ENCODE measurements at regions not wholly inside any gene's neighbourhood (a gene's known extent, or its start where the extent isn't known, plus 50 kb on each side); places are given as distances from the start of the nearest gene placed in this dataset.

GRCh38 chr13:39133781-39134180 is 95.5 kb downstream of the NHLRC3 start:
- TF ChIP-seq YY1 (IDR thresholded peaks at IDR 0.05; ENCODE audit: insufficient read depth, insufficient read length), result no peak
- TF ChIP-seq SUZ12 (IDR thresholded peaks at IDR 0.05; ENCODE audit: extremely low read depth, insufficient read depth, insufficient read length), result no peak
- no peak for TF ChIP-seq ZNF274 (IDR thresholded peaks at IDR 0.05; ENCODE audit: low read depth, low read length)
- H3K9ac ChIP-seq (ENCODE audit: insufficient read length, low read depth), result no peak overlapping the region
- DNase-seq (ENCODE audit: low read depth, low spot score), result no peak
- H3K9me3 ChIP-seq (ENCODE audit: insufficient read depth, low read length), result no peaks in the 10 kb centered on the region
- H3K27me3 ChIP-seq (ENCODE audit: insufficient read depth, insufficient read length), result no peaks in the 10 kb centered on the region
- no peaks in the 10 kb centered on the region for H3K4me1 ChIP-seq (ENCODE audit: insufficient read depth, insufficient read length)
- H3K4me3 ChIP-seq (ENCODE audit: insufficient read length, low read depth), result no peak overlapping the region
- no peaks in the 10 kb centered on the region for H3K36me3 ChIP-seq (ENCODE audit: insufficient read depth, insufficient read length, low read length)

GRCh38 chr13:39134574-39134973 is 96.3 kb downstream of the NHLRC3 start:
- TF ChIP-seq YY1 (IDR thresholded peaks at IDR 0.05; ENCODE audit: insufficient read depth, insufficient read length) (no peak), SUZ12 (IDR thresholded peaks at IDR 0.05; ENCODE audit: extremely low read depth, insufficient read depth, insufficient read length) (no peak), ZNF274 (IDR thresholded peaks at IDR 0.05; ENCODE audit: low read depth, low read length) (no peak)
- no peaks in the 10 kb centered on the region for H3K27me3 ChIP-seq (ENCODE audit: insufficient read depth, insufficient read length)
- H3K4me1 ChIP-seq (ENCODE audit: insufficient read depth, insufficient read length), result no peaks in the 10 kb centered on the region
- no peaks in the 10 kb centered on the region for H3K9me3 ChIP-seq (ENCODE audit: insufficient read depth, low read length)
- no peak overlapping the region for H3K4me3 ChIP-seq (ENCODE audit: insufficient read length, low read depth)
- no peaks in the 10 kb centered on the region for H3K36me3 ChIP-seq (ENCODE audit: insufficient read depth, insufficient read length, low read length)
- no peak overlapping the region for H3K9ac ChIP-seq (ENCODE audit: insufficient read length, low read depth)
- no peak for DNase-seq (ENCODE audit: low read depth, low spot score)

GRCh38 chr13:39144391-39144790 is 106.1 kb downstream of the NHLRC3 start:
- no peaks in the 10 kb centered on the region for H3K4me1 ChIP-seq (ENCODE audit: insufficient read depth, insufficient read length)
- H3K27me3 ChIP-seq (ENCODE audit: insufficient read depth, insufficient read length), result no peaks in the 10 kb centered on the region
- no peak overlapping the region for H3K9ac ChIP-seq (ENCODE audit: insufficient read length, low read depth)

GRCh38 chr13:39144941-39145533 is 106.8 kb downstream of the NHLRC3 start:
- H3K9me3 ChIP-seq (ENCODE audit: insufficient read depth, low read length), result no peaks in the 10 kb centered on the region
- peak; percentile 40 for DNase-seq (ENCODE audit: low read depth, low spot score)
- TF ChIP-seq SUZ12 (IDR thresholded peaks at IDR 0.05; ENCODE audit: extremely low read depth, insufficient read depth, insufficient read length), result no peak
- TF ChIP-seq YY1 (IDR thresholded peaks at IDR 0.05; ENCODE audit: insufficient read depth, insufficient read length), result no peak
- TF ChIP-seq ZNF274 (IDR thresholded peaks at IDR 0.05; ENCODE audit: low read depth, low read length), result no peak
- no peak overlapping the region for H3K9ac ChIP-seq (ENCODE audit: insufficient read length, low read depth)
- H3K27me3 ChIP-seq (ENCODE audit: insufficient read depth, insufficient read length), result no peaks in the 10 kb centered on the region
- H3K36me3 ChIP-seq (ENCODE audit: insufficient read depth, insufficient read length, low read length), result no peaks in the 10 kb centered on the region
- no peak overlapping the region for H3K4me3 ChIP-seq (ENCODE audit: insufficient read length, low read depth)
- no peaks in the 10 kb centered on the region for H3K4me1 ChIP-seq (ENCODE audit: insufficient read depth, insufficient read length)

More at GRCh38 chr13:39144391-39144790, 106.1 kb downstream of the NHLRC3 start:
- TF ChIP-seq YY1 (IDR thresholded peaks at IDR 0.05; ENCODE audit: insufficient read depth, insufficient read length), result no peak
- TF ChIP-seq ZNF274 (IDR thresholded peaks at IDR 0.05; ENCODE audit: low read depth, low read length), result no peak
- TF ChIP-seq SUZ12 (IDR thresholded peaks at IDR 0.05; ENCODE audit: extremely low read depth, insufficient read depth, insufficient read length), result no peak
- Histone ChIP-seq H3K4me3 (ENCODE audit: insufficient read length, low read depth) (no peak overlapping the region), H3K36me3 (ENCODE audit: insufficient read depth, insufficient read length, low read length) (no peaks in the 10 kb centered on the region), H3K9me3 (ENCODE audit: insufficient read depth, low read length) (no peaks in the 10 kb centered on the region)
- DNase-seq (ENCODE audit: low read depth, low spot score), result no peak

GRCh38 chr13:39148513-39148961 is 110.3 kb downstream of the NHLRC3 start:
- no peak for TF ChIP-seq ZNF274 (IDR thresholded peaks at IDR 0.05; ENCODE audit: low read depth, low read length)
- H3K4me3 ChIP-seq (ENCODE audit: insufficient read length, low read depth), result no peak overlapping the region
- DNase-seq (ENCODE audit: low read depth, low spot score), result no peak

GRCh38 chr13:39149896-39150295 is 111.6 kb downstream of the NHLRC3 start:
- Histone ChIP-seq H3K9me3 (ENCODE audit: insufficient read depth, low read length) (no peaks in the 10 kb centered on the region), H3K9ac (ENCODE audit: insufficient read length, low read depth) (no peak overlapping the region), H3K4me3 (ENCODE audit: insufficient read length, low read depth) (no peak overlapping the region), H3K27me3 (ENCODE audit: insufficient read depth, insufficient read length) (no peaks in the 10 kb centered on the region), H3K4me1 (ENCODE audit: insufficient read depth, insufficient read length) (no peaks in the 10 kb centered on the region), H3K36me3 (ENCODE audit: insufficient read depth, insufficient read length, low read length) (no peaks in the 10 kb centered on the region)
- TF ChIP-seq SUZ12 (IDR thresholded peaks at IDR 0.05; ENCODE audit: extremely low read depth, insufficient read depth, insufficient read length), result no peak
- no peak for DNase-seq (ENCODE audit: low read depth, low spot score)

More at GRCh38 chr13:39148513-39148961, 110.3 kb downstream of the NHLRC3 start:
- H3K9me3 ChIP-seq (ENCODE audit: insufficient read depth, low read length), result no peaks in the 10 kb centered on the region
- no peaks in the 10 kb centered on the region for H3K4me1 ChIP-seq (ENCODE audit: insufficient read depth, insufficient read length)
- H3K36me3 ChIP-seq (ENCODE audit: insufficient read depth, insufficient read length, low read length), result no peaks in the 10 kb centered on the region
- H3K9ac ChIP-seq (ENCODE audit: insufficient read length, low read depth), result no peak overlapping the region
- no peaks in the 10 kb centered on the region for H3K27me3 ChIP-seq (ENCODE audit: insufficient read depth, insufficient read length)

GRCh38 chr13:39154041-39154440 is 115.8 kb downstream of the NHLRC3 start:
- Histone ChIP-seq H3K36me3 (ENCODE audit: insufficient read depth, insufficient read length, low read length) (no peaks in the 10 kb centered on the region), H3K4me1 (ENCODE audit: insufficient read depth, insufficient read length) (no peaks in the 10 kb centered on the region), H3K9ac (ENCODE audit: insufficient read length, low read depth) (no peak overlapping the region), H3K4me3 (ENCODE audit: insufficient read length, low read depth) (no peak overlapping the region), H3K27me3 (ENCODE audit: insufficient read depth, insufficient read length) (no peaks in the 10 kb centered on the region), H3K9me3 (ENCODE audit: insufficient read depth, low read length) (no peaks in the 10 kb centered on the region)
- TF ChIP-seq SUZ12 (IDR thresholded peaks at IDR 0.05; ENCODE audit: extremely low read depth, insufficient read depth, insufficient read length), result no peak
- no peak for TF ChIP-seq YY1 (IDR thresholded peaks at IDR 0.05; ENCODE audit: insufficient read depth, insufficient read length)
- TF ChIP-seq ZNF274 (IDR thresholded peaks at IDR 0.05; ENCODE audit: low read depth, low read length), result no peak
- DNase-seq (ENCODE audit: low read depth, low spot score), result no peak
